ENCODE measurements at regions not wholly inside any gene's neighbourhood (a gene's known extent, or its start where the extent isn't known, plus 50 kb on each side); places are given as distances from the start of the nearest gene placed in this dataset.

GRCh38 chr14:32027255-32027939 lies 49.7 kb upstream of the ARHGAP5 start:
- no peak for DNase-seq

Measured in NCI-H1417 treated with DMSO at 0.1 percent for 48 hours (cell line).